VCaP (cell line): ENCODE measurements at regions not wholly inside any gene's neighbourhood (a gene's known extent, or its start where the extent isn't known, plus 50 kb on each side); places are given as distances from the start of the nearest gene placed in this dataset.
A peak's percentile ranks its signal among the peaks of the same experiment; 100 is the strongest.
"Not testable (repeated sequence)": the region's sequence is repeated elsewhere in the genome, so short reads cannot be mapped to it uniquely, and the experiment has no call there.

Experiments
- H3K27ac ChIP-seq: fragments of 450-650 bp; 2 replicates; pipeline ENCODE4 v1.5.1; 2017
- TF ChIP-seq, protein P1 (sequence below): fragments of 450-650 bp; conservative IDR thresholded peaks from 2 replicates; pipeline ENCODE4 v1.5.1; 2017; ENCODE audit warnings: mild to moderate bottlenecking, moderate library complexity

GRCh38 chr7:119935418-119936025 is 337.5 kb upstream of the KCND2 start:
- H3K27ac ChIP-seq = no peak overlapping the region
- TF ChIP-seq, protein P1, sequence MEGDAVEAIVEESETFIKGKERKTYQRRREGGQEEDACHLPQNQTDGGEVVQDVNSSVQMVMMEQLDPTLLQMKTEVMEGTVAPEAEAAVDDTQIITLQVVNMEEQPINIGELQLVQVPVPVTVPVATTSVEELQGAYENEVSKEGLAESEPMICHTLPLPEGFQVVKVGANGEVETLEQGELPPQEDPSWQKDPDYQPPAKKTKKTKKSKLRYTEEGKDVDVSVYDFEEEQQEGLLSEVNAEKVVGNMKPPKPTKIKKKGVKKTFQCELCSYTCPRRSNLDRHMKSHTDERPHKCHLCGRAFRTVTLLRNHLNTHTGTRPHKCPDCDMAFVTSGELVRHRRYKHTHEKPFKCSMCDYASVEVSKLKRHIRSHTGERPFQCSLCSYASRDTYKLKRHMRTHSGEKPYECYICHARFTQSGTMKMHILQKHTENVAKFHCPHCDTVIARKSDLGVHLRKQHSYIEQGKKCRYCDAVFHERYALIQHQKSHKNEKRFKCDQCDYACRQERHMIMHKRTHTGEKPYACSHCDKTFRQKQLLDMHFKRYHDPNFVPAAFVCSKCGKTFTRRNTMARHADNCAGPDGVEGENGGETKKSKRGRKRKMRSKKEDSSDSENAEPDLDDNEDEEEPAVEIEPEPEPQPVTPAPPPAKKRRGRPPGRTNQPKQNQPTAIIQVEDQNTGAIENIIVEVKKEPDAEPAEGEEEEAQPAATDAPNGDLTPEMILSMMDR = peak; percentile 81

DNA sequence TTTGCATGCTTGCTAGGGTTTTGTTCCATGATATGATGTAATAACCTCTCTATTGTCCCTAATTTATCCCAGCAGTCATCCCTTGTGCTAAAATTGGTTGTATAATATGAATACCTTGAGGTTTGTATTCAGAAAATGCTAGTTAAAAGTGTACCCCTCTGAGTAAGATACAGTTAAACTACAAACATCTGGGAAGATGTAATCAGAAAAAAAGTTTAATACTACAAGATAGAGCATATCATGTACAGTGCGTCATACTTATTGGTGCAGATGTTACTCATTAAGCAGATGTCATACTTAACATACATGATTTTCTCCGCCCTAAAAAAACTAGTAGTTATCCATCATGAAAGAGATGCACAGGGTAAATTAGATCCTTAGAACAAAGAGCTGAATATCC is 336.1 kb upstream of the KCND2 start:
- TF ChIP-seq, protein P1 = no peak
- H3K27ac ChIP-seq = no peak overlapping the region

DNA sequence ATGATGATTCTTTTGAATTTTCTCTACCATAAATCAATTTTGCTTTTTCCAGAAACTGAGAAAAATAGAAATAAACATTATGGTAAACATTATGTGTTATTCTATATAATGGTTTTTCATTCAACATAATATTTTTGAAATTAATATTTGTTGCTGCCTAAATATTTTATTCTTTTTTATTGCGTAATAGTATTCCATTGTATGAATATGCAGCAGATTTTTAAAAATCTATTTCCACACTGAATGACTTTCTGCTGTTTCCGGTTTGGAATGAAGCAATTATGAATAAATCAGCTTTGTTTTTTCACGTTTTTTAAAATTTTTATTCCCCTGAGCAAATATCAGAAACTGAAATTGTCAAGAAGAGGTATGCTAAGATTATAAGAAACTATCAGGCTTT is 335.2 kb upstream of the KCND2 start:
- TF ChIP-seq, protein P1 = no peak
- H3K27ac ChIP-seq = no peak overlapping the region

DNA sequence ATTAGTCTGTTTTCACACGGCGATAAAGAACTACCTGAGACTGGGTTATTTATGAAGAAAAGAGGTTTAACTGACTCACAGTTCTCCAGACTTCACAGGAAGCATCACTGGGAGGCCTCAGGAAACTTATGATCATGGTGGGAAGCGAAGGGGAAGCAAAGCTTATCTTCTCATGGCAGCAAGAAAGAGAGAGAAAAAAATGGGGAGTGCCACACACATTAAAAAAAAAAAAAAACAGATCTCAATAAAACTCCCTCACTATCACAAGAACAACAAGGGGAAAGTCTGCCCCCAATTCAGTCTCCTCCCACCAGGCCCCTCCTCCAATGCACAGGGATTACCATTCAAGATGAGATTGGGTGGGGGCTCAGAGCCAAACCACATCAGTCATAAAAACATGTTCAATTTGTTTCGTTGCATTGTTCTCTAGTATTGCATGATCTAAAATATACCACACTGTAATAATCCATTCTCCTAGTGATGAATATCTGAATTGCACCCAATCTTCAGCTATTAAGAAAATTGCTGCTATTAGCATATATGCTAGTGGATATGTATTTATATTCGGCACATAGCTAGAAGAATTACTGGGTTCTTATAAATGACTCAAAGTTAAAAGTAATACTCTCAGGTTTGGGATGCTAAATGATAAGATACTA is 328.9 kb upstream of the KCND2 start:
- no peak overlapping the region for H3K27ac ChIP-seq
- TF ChIP-seq, protein P1 = no peak

DNA sequence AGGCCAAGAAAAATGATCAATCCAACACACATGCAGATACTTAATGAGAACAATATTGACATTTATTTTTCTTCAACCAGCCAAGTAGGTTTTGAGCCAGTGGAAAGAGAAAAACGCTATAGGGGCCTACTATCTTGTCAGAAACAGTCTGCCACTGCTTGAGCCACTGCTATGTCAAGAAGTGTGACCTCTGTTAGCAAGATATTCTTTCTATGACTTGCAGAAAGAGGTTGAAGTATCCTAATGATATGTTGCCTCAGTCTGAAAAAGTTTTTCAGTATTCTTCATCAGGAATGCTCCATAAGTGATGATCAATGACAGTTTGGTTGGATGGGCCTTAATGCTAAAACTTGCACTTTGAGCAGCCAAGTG is 328.4 kb upstream of the KCND2 start:
- TF ChIP-seq, protein P1 = no peak
- no peak overlapping the region for H3K27ac ChIP-seq

GRCh38 chr7:119945822-119946221 is 327.2 kb upstream of the KCND2 start:
- H3K27ac ChIP-seq = no peak overlapping the region
- TF ChIP-seq, protein P1 = no peak

- TF ChIP-seq, protein P1 = no peak
- H3K27ac ChIP-seq = no peak overlapping the region
These were observed 323.9 kb upstream of the KCND2 start for GRCh38 chr7:119949053-119949452.

- H3K27ac ChIP-seq = not testable (repeated sequence)
These were observed 322.5 kb upstream of the KCND2 start for GRCh38 chr7:119950390-119951041.

DNA sequence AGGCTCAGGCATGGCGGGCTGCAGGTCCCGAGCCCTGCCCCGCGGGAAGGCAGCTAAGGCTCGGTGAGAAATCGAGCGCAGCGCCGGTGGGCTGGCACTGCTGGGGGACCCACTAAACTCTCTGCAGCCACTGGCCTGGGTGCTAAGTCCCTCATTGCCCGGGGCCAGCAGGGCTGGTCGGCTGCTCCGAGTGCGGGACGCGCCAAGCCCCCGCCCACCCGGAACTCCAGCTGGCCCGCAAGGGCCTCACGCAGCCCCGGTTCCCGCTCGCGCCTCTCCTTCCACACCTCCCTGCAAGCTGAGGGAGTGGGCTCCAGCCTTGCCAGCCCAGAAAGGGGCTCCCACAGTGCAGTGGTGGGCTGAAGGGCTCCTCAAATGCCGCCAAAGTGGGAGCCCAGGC is 321.4 kb upstream of the KCND2 start:
- H3K27ac ChIP-seq = not testable (repeated sequence)
